HG03280 (cell line): ENCODE measurements at regions not wholly inside any gene's neighbourhood (a gene's known extent, or its start where the extent isn't known, plus 50 kb on each side); places are given as distances from the start of the nearest gene placed in this dataset.
"Not testable (repeated sequence)": the region's sequence is repeated elsewhere in the genome, so short reads cannot be mapped to it uniquely, and the experiment has no call there.

Source experiments
- ATAC-seq: cut with Tn5 transposase; IDR thresholded peaks from one replicate; pipeline ENCODE4 v1.9.1; 2021; ENCODE audit warnings: mild to moderate bottlenecking, moderate library complexity; ENCODE audit not compliant: unreplicated experiment

GRCh38 chr4:3380336-3380735 is 61.4 kb upstream of the HGFAC start:
- ATAC-seq = not testable (repeated sequence)

GRCh38 chr4:3381208-3381607 is 60.6 kb upstream of the HGFAC start:
- ATAC-seq = not testable (repeated sequence)

GRCh38 chr4:3382251-3382650 is 59.5 kb upstream of the HGFAC start:
- no peak for ATAC-seq

GRCh38 chr4:3384391-3384770 is 57.4 kb upstream of the HGFAC start:
- ATAC-seq = no peak

GRCh38 chr4:3384771-3385710 is 56.7 kb upstream of the HGFAC start:
- ATAC-seq = no peak

- no peak for ATAC-seq
Measured at GRCh38 chr4:3385711-3386420, 55.9 kb upstream of the HGFAC start.

GRCh38 chr4:3386526-3386925 is 55.2 kb upstream of the HGFAC start:
- ATAC-seq = no peak

- peak; percentile 46 for ATAC-seq
Measured at GRCh38 chr4:3387154-3387942, 54.4 kb upstream of the HGFAC start.

- ATAC-seq = peak; percentile 24
Measured at GRCh38 chr4:3387943-3388361, 53.8 kb upstream of the HGFAC start.

- ATAC-seq = no peak
Measured at GRCh38 chr4:3388471-3389232, 53.1 kb upstream of the HGFAC start.

GRCh38 chr4:3389233-3390215 is 52.2 kb upstream of the HGFAC start:
- ATAC-seq = no peak

GRCh38 chr4:3390288-3390811 is 51.4 kb upstream of the HGFAC start:
- ATAC-seq = no peak

- no peak for ATAC-seq
Measured at GRCh38 chr4:3391422-3391821, 50.3 kb upstream of the HGFAC start.
